Muscle of arm (tissue), 1 donor: ENCODE measurements at regions not wholly inside any gene's neighbourhood (a gene's known extent, or its start where the extent isn't known, plus 50 kb on each side); places are given as distances from the start of the nearest gene placed in this dataset.

Source experiments
- DNase-seq: peaks from one replicate; pipeline ENCODE4 v3.0.0-alpha.2; 2013

DNA sequence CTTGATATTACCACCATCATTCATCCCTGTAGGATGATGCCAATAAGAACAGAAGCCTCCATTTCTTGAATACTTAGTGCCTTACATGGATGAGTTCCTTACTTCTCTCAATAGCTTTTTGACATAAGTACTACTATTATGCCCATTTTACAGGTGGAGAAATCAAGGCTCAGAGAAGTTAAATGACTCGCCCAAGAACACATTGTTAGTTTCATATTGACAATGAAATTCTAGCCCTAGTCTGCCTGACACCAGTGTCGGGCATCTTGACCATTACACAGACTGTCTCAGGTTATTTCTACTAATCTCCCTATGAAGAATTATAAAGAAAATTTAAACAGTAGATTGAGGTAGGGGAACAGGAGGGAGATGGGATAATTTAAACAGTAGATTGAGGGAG, 52.5 kb upstream of the ARL8B start:
- no peak for DNase-seq

DNA sequence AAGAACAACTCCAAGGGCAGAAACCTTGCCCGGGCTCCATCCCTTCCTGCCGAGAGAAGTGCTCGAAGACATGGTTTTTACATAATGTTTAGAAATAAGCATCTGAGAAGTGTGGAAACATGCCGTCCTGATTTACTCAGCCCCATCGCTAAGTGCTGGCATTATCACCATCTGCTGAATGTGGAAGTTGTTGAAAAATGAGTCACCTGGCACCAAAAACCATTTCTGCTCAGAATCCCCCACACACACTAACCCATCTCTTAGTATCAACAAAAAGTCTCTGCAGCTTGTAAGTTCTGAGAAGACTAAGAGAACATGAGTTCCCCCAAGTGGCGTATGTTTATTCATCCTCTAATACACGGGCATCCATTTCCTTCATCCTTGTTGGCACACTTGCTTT, 51.0 kb upstream of the ARL8B start:
- no peak for DNase-seq

DNA sequence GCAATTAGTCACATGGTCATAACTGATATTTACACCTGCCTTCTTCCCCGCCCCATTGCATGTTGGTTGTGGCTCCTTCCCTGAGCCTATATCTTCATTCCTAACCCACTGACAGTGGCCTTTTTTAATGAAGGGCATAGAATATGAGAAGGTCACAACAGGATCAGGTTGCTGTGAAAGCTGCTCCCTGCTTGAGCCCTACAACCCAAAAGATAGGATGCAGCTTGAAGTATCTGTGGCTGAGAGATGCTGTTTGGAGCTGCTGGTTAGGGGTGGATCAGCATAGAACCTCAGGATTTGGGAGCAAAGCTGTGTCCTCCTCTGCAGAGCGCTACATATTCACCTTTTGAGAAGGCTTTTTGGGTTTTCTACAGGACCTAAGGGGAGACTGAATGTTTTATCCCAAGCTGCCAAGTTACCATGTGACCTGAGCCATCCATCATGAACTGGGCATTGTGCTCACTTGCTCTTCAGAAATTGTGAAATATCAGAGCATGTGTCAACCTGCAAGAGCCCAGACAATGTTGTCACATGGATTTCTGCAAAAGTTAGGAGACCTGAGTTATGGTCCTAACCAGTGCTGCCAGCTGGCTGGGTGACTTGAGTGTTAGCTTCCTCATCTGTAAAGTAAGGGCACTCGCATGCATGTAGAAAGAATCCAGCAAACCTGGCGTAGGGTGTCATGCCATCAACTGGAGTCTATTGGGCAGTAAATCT, 49.8 kb upstream of the ARL8B start:
- DNase-seq = no peak
